ENCODE measurements at regions not wholly inside any gene's neighbourhood (a gene's known extent, or its start where the extent isn't known, plus 50 kb on each side); places are given as distances from the start of the nearest gene placed in this dataset.

GRCh38 chr2:211157856-211158463, 601.6 kb downstream of the CPS1 start:
- Mint-ChIP-seq H3K4me3 (no peak overlapping the region), H3K9me3 (no peaks in the 10 kb centered on the region), H3K4me1 (no peaks in the 10 kb centered on the region), H3K36me3 (no peaks in the 10 kb centered on the region), H3K27me3 (no peaks in the 10 kb centered on the region), H3K27ac (no peak overlapping the region)
- ATAC-seq: peak; percentile 75

GRCh38 chr2:211159972-211160371, 603.6 kb downstream of the CPS1 start:
- Mint-ChIP-seq H3K36me3 (no peaks in the 10 kb centered on the region), H3K4me3 (no peak overlapping the region), H3K27ac (no peak overlapping the region), H3K27me3 (no peaks in the 10 kb centered on the region), H3K4me1 (no peaks in the 10 kb centered on the region), H3K9me3 (no peaks in the 10 kb centered on the region)
- no peak for ATAC-seq

GRCh38 chr2:211161236-211161635, 604.8 kb downstream of the CPS1 start:
- Mint-ChIP-seq H3K36me3 (no peaks in the 10 kb centered on the region), H3K4me1 (no peaks in the 10 kb centered on the region), H3K27me3 (no peaks in the 10 kb centered on the region), H3K9me3 (no peaks in the 10 kb centered on the region), H3K27ac (no peak overlapping the region), H3K4me3 (no peak overlapping the region)
- ATAC-seq: no peak

GRCh38 chr2:211162911-211163310, 606.5 kb downstream of the CPS1 start:
- Mint-ChIP-seq H3K27ac (no peak overlapping the region), H3K27me3 (no peaks in the 10 kb centered on the region), H3K4me1 (no peaks in the 10 kb centered on the region), H3K9me3 (no peaks in the 10 kb centered on the region), H3K36me3 (no peaks in the 10 kb centered on the region), H3K4me3 (no peak overlapping the region)
- no peak for ATAC-seq

GRCh38 chr2:211170843-211171242, 614.4 kb downstream of the CPS1 start:
- H3K36me3 Mint-ChIP-seq: no peaks in the 10 kb centered on the region
- ATAC-seq: no peak
- no peaks in the 10 kb centered on the region for H3K27me3 Mint-ChIP-seq
- H3K4me3 Mint-ChIP-seq: no peak overlapping the region
- no peak overlapping the region for H3K27ac Mint-ChIP-seq
- no peaks in the 10 kb centered on the region for H3K9me3 Mint-ChIP-seq
- no peaks in the 10 kb centered on the region for H3K4me1 Mint-ChIP-seq

GRCh38 chr2:211174021-211174420, 617.6 kb downstream of the CPS1 start:
- Mint-ChIP-seq H3K4me1 (no peaks in the 10 kb centered on the region), H3K4me3 (no peak overlapping the region), H3K27me3 (no peaks in the 10 kb centered on the region), H3K27ac (no peak overlapping the region), H3K9me3 (no peaks in the 10 kb centered on the region), H3K36me3 (no peaks in the 10 kb centered on the region)
- no peak for ATAC-seq

- Mint-ChIP-seq H3K27me3 (no peaks in the 10 kb centered on the region), H3K27ac (no peak overlapping the region), H3K9me3 (no peaks in the 10 kb centered on the region), H3K4me1 (no peaks in the 10 kb centered on the region), H3K36me3 (no peaks in the 10 kb centered on the region), H3K4me3 (no peak overlapping the region)
- ATAC-seq: no peak
These were observed 618.2 kb downstream of the CPS1 start for GRCh38 chr2:211174631-211175030.

GRCh38 chr2:211175956-211176355, 619.6 kb downstream of the CPS1 start:
- Mint-ChIP-seq H3K36me3 (no peaks in the 10 kb centered on the region), H3K9me3 (no peaks in the 10 kb centered on the region), H3K27ac (no peak overlapping the region), H3K27me3 (no peaks in the 10 kb centered on the region), H3K4me1 (no peaks in the 10 kb centered on the region), H3K4me3 (no peak overlapping the region)
- no peak for ATAC-seq

GRCh38 chr2:211176514-211177141, 620.2 kb downstream of the CPS1 start:
- Mint-ChIP-seq H3K36me3 (no peaks in the 10 kb centered on the region), H3K4me1 (no peaks in the 10 kb centered on the region), H3K27ac (no peak overlapping the region), H3K27me3 (no peaks in the 10 kb centered on the region), H3K9me3 (no peaks in the 10 kb centered on the region), H3K4me3 (no peak overlapping the region)
- no peak for ATAC-seq

- H3K36me3 Mint-ChIP-seq: no peaks in the 10 kb centered on the region
- ATAC-seq: no peak
- H3K27ac Mint-ChIP-seq: no peak overlapping the region
- no peaks in the 10 kb centered on the region for H3K9me3 Mint-ChIP-seq
- H3K27me3 Mint-ChIP-seq: no peaks in the 10 kb centered on the region
- H3K4me1 Mint-ChIP-seq: no peaks in the 10 kb centered on the region
- H3K4me3 Mint-ChIP-seq: no peak overlapping the region
These were observed 625.2 kb downstream of the CPS1 start for GRCh38 chr2:211181626-211182025.

GRCh38 chr2:211187602-211188001, 631.2 kb downstream of the CPS1 start:
- Mint-ChIP-seq H3K4me1 (no peaks in the 10 kb centered on the region), H3K27ac (no peak overlapping the region), H3K9me3 (no peaks in the 10 kb centered on the region), H3K4me3 (no peak overlapping the region), H3K36me3 (no peaks in the 10 kb centered on the region), H3K27me3 (no peaks in the 10 kb centered on the region)
- ATAC-seq: no peak

GRCh38 chr2:211203986-211204385, 647.6 kb downstream of the CPS1 start:
- Mint-ChIP-seq H3K36me3 (no peaks in the 10 kb centered on the region), H3K4me3 (no peak overlapping the region), H3K4me1 (no peaks in the 10 kb centered on the region), H3K27ac (no peak overlapping the region), H3K27me3 (no peaks in the 10 kb centered on the region), H3K9me3 (no peaks in the 10 kb centered on the region)
- ATAC-seq: no peak

- Mint-ChIP-seq H3K4me1 (no peaks in the 10 kb centered on the region), H3K36me3 (no peaks in the 10 kb centered on the region), H3K27ac (no peak overlapping the region), H3K4me3 (no peak overlapping the region), H3K27me3 (no peaks in the 10 kb centered on the region), H3K9me3 (no peaks in the 10 kb centered on the region)
- no peak for ATAC-seq
These were observed 648.1 kb downstream of the CPS1 start for GRCh38 chr2:211204456-211204855.

- H3K9me3 Mint-ChIP-seq: no peaks in the 10 kb centered on the region
- no peaks in the 10 kb centered on the region for H3K4me1 Mint-ChIP-seq
- no peak for ATAC-seq
- H3K27me3 Mint-ChIP-seq: no peaks in the 10 kb centered on the region
- no peaks in the 10 kb centered on the region for H3K36me3 Mint-ChIP-seq
- no peak overlapping the region for H3K4me3 Mint-ChIP-seq
- no peak overlapping the region for H3K27ac Mint-ChIP-seq
These were observed 648.5 kb downstream of the CPS1 start for GRCh38 chr2:211204902-211205301.

- Mint-ChIP-seq H3K27ac (no peak overlapping the region), H3K27me3 (no peaks in the 10 kb centered on the region), H3K4me3 (no peak overlapping the region), H3K4me1 (no peaks in the 10 kb centered on the region), H3K9me3 (no peaks in the 10 kb centered on the region), H3K36me3 (no peaks in the 10 kb centered on the region)
- no peak for ATAC-seq
These were observed 649.0 kb downstream of the CPS1 start for GRCh38 chr2:211205358-211205757.

- Mint-ChIP-seq H3K4me3 (no peak overlapping the region), H3K4me1 (no peaks in the 10 kb centered on the region), H3K27ac (no peak overlapping the region), H3K36me3 (no peaks in the 10 kb centered on the region), H3K9me3 (no peaks in the 10 kb centered on the region), H3K27me3 (no peaks in the 10 kb centered on the region)
- ATAC-seq: no peak
These were observed 649.4 kb downstream of the CPS1 start for GRCh38 chr2:211205836-211206235.

Measured in stimulated activated memory B cell treated with anti-CD40 and anti-IgM and Interleukin-4, amounts not matched to agents 10 μg/mL and 1 μg/mL and 100 μg/mL, for 72 hours (primary cell).